ENCODE measurements at regions not wholly inside any gene's neighbourhood (a gene's known extent, or its start where the extent isn't known, plus 50 kb on each side); places are given as distances from the start of the nearest gene placed in this dataset.

DNA sequence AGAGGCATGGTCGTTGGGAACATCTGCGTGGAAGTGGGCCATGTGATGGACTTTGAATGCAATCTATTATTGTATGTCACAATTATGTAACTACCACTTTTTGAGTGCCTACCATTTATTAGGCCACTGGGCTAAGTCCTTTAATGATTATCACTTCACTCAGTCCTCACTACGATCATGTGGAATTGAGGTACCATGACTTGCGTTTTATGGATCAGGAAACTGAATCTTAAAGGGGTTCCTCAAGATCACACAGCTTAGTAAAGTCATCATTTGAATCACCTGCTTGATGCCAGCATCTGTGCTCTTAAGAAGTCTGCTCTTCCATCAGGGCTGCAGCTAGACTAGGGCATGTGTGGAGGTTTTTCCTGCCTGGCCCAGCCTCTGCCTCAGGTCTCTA is 136.7 kb downstream of the DAD1 start:
- Mint-ChIP-seq H3K27me3 (no peaks in the 10 kb centered on the region), H3K36me3 (ENCODE audit: low read depth) (no peaks in the 10 kb centered on the region), H3K4me1 (no peaks in the 10 kb centered on the region), H3K9me3 (no peaks in the 10 kb centered on the region), H3K27ac (no peak overlapping the region), H3K4me3 (peak overlapping the region; percentile 43)
- no peak for DNase-seq
- ChIA-PET CTCF (no interaction called here), POLR2A (no interaction called here)

DNA sequence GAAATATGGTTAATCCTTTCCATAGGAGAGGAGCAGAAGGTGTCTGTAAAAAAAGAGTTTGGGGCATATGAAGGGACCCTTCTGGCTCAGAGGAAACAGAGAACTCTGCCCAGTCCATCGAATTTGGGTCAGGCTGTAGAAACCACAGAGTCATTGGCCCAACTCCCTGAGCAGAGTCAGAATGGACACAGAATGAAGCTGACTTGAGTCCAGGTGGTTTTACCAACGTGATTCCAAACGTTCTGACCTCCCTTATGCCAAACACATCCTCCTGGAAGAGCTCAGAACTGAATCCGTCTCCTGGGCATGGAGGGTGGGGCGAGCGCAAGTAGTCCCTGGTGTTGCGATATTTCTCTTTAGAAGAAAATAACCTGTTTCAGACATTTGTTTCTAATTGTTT is 138.8 kb downstream of the DAD1 start:
- DNase-seq: no peak
- no peaks in the 10 kb centered on the region for H3K36me3 Mint-ChIP-seq (ENCODE audit: low read depth)
- no peaks in the 10 kb centered on the region for H3K4me1 Mint-ChIP-seq
- H3K27ac Mint-ChIP-seq: no peak overlapping the region
- POLR2A ChIA-PET: interaction anchor here (1.1 kb wide), 1 partner anchor 354 kb away, joined by 5 read pairs; no protein-coding TSS in a partner anchor
- CTCF ChIA-PET: no interaction called here
- H3K9me3 Mint-ChIP-seq: no peaks in the 10 kb centered on the region
- H3K27me3 Mint-ChIP-seq: no peaks in the 10 kb centered on the region
- H3K4me3 Mint-ChIP-seq: no peak overlapping the region

DNA sequence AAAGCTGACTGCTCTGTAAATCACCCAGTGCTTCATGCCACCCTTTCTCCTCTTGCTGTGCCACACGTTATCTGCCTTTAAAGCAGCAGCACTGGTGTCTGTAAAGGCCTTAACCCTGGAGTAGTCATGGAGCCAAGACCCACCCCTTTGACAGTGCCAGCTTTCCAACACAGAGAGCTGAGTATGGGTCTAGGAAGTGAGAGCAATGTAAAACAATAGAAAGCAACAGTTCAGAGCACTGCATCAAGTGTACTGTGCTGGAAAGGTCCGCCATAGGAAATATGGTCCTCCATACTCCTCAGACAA is 139.5 kb downstream of the DAD1 start:
- POLR2A ChIA-PET: interaction anchor here (1.1 kb wide), 1 partner anchor 353 kb away, joined by 5 read pairs; no protein-coding TSS in a partner anchor
- H3K27ac Mint-ChIP-seq: no peak overlapping the region
- CTCF ChIA-PET: no interaction called here

DNA sequence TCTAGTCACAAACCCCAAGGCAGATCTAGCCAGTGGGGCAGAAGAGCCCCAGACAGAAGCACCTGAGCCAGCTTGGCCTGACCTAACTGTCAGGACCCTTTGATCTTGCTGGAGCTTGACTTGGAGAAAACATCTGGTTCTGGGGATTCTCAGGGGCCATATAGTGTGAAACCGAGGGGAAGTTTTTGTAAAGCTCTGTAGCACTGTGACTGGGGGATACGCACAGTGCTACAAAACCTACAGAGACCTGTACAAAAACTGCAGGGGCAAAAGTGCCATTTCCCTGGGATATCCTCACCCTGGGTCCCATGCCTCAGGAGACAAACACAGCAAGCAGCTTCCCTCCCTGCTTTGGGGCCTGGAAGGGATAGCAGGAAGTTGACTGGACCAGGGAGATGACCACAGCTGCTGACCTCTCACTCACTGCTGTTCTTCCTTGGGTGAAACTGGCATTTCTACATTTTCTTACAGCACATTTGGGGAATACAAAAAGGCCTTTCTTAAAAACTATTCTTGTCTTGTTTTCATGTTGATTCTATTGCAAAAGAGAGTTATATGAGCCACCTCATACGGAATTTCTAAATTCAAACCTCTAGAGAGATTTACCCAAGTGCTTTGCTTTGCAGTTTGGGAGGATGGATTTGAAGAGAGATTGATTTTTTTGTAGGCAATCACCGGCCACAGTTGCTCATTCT is 140.0 kb downstream of the DAD1 start:
- H3K4me1 Mint-ChIP-seq: no peaks in the 10 kb centered on the region
- H3K4me3 Mint-ChIP-seq: no peak overlapping the region
- no peak overlapping the region for H3K27ac Mint-ChIP-seq
- no peaks in the 10 kb centered on the region for H3K36me3 Mint-ChIP-seq (ENCODE audit: low read depth)
- no peaks in the 10 kb centered on the region for H3K27me3 Mint-ChIP-seq
- H3K9me3 Mint-ChIP-seq: no peaks in the 10 kb centered on the region
- CTCF ChIA-PET: no interaction called here
- DNase-seq: no peak
- POLR2A ChIA-PET: interaction anchor here (1.1 kb wide), 1 partner anchor 353 kb away, joined by 5 read pairs; no protein-coding TSS in a partner anchor

More for the DNA sequence above, 139.5 kb downstream of the DAD1 start:
- Mint-ChIP-seq H3K36me3 (ENCODE audit: low read depth) (no peaks in the 10 kb centered on the region), H3K27me3 (no peaks in the 10 kb centered on the region), H3K4me3 (no peak overlapping the region), H3K9me3 (no peaks in the 10 kb centered on the region), H3K4me1 (no peaks in the 10 kb centered on the region)
- no peak for DNase-seq

DNA sequence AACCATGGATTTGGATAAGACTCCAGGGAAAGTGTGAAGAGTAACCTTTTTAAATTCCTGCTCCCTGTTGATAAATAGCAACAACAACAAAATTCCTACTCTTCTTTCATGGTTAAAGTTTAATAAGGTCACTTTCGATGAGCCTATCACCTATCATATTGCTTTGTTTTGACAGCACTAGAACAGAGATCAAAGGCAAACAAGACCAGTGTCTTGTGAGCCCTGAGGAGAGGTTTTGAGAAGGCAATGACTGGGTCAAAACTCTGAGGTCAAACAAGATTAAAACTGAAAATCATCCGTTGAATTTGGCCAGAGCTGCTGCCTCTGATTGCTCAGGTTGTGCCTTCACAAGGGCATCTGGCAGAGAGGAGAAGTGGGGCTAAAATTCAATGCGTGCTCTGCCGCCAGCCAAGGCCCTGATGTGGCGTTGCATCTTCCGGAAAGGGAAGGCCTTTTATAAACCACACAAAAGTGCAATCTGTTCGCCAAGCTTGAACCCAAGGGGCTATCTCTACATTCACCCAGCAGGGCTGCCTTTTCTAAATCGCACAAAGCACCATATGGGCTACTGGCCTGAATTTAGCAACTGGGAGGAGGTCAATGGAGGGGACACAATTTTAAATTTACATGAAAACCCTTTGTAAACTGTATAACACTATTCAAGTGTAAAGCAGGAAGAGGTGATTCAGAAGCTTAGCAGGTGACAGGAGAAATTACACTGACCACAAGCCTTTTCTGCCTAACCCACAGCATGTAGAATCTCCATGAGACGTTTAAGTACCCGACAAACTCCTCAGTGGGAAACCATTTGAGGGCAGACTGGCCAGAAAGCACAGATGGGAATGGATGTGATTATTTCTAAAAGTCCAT is 140.8 kb downstream of the DAD1 start:
- CTCF ChIA-PET: no interaction called here

DNA sequence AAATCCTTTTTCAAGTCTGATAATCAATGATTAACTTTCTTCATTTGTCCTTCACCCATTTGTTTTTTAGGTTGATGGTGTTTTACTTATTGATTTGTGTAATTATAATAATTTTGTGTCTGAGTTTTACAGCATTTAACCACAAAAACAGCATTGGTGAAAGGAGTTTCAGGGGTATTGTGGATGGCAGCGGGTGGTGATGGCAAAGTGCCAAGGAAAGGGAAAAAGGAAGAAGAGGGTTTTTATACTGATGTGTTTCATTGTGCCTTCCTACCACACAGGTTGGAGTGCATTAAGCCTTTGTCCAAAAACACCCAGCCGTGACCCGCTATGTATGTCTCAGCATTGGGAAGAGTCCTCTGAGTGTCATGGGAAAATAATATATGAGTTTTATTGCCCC is 150.3 kb downstream of the DAD1 start:
- Mint-ChIP-seq H3K4me3 (no peak overlapping the region), H3K36me3 (ENCODE audit: low read depth) (no peaks in the 10 kb centered on the region), H3K27me3 (no peaks in the 10 kb centered on the region), H3K9me3 (no peaks in the 10 kb centered on the region), H3K27ac (no peak overlapping the region), H3K4me1 (no peaks in the 10 kb centered on the region)
- ChIA-PET CTCF (no interaction called here), POLR2A (no interaction called here)
- no peak for DNase-seq

More for the DNA sequence above, 140.8 kb downstream of the DAD1 start:
- POLR2A ChIA-PET: no interaction called here
- DNase-seq: no peak
- Mint-ChIP-seq H3K27me3 (no peaks in the 10 kb centered on the region), H3K4me1 (no peaks in the 10 kb centered on the region), H3K36me3 (ENCODE audit: low read depth) (no peaks in the 10 kb centered on the region), H3K4me3 (no peak overlapping the region), H3K9me3 (no peaks in the 10 kb centered on the region), H3K27ac (no peak overlapping the region)

DNA sequence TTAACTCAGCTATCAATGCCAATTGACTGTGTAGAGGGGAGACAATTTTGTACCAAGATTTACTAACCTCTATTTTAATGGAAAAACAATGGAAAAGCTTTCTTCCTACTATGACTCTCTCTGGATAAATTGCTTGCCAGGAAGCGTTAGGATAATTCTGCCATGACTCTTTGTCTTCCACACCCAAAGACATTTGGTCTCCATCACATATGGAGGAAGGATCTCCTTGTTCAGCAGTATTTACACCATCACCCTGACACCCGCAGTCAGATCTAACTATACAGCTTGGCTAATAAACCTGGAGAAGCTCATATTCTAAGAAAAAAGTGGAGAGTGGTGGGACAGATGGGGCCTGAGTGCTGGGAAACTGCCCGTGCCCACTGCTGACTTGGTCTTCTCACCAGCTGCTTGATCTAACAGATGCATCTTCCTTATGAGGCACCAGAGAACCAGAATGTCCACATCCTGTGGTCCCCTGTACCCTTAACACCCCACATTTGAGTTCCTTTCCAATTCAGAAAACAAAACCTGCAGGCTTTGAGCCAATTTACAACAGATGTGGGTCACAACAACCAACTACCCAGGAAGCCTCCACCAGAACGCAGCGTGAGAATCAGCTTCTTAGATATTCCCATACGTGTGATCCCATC is 154.0 kb downstream of the DAD1 start:
- Mint-ChIP-seq H3K4me1 (no peaks in the 10 kb centered on the region), H3K27me3 (no peaks in the 10 kb centered on the region), H3K27ac (no peak overlapping the region), H3K36me3 (ENCODE audit: low read depth) (no peaks in the 10 kb centered on the region), H3K4me3 (no peak overlapping the region), H3K9me3 (no peaks in the 10 kb centered on the region)
- no peak for DNase-seq
- ChIA-PET CTCF (no interaction called here), POLR2A (no interaction called here)

DNA sequence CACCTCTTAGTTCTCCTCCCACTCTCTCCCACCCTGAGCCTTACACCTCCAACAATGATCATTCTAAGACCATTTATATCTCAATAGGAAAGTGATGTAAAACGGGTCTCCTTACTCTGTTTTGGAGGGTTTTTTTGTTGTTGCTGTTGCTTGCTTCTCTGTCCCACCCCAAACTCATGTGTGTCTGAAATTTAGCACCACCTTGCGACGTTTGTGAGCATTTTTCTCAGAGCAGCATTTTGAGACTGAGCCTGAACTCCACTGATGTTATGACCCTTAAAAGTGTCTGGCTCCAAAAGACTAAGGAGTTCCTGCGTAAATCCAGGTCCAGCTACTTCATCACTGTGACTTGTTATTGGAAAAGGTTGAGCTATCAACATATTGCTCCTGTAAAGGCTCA is 155.0 kb downstream of the DAD1 start:
- Mint-ChIP-seq H3K4me1 (no peaks in the 10 kb centered on the region), H3K36me3 (ENCODE audit: low read depth) (no peaks in the 10 kb centered on the region), H3K27ac (no peak overlapping the region), H3K27me3 (no peaks in the 10 kb centered on the region), H3K4me3 (no peak overlapping the region), H3K9me3 (no peaks in the 10 kb centered on the region)
- no peak for DNase-seq
- POLR2A ChIA-PET: no interaction called here
- CTCF ChIA-PET: no interaction called here

DNA sequence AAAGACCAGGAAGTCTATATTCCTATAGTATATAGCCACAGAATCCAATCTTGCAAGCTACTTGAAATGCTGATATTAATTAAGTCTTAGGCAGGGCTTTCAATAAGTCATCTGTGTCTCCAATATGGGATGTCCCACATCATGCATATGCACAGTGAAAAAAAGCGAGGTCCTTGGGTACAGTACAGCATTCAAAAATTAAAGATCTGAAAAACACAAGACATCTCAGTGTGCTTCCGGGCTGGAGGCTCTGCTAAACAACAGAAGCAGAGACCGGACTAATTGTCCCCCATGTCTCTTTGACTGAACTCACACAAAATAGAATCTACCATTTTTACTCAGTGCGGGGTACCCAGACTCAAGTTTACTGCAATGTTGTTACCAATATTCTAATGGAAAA is 156.0 kb downstream of the DAD1 start:
- Mint-ChIP-seq H3K9me3 (no peaks in the 10 kb centered on the region), H3K36me3 (ENCODE audit: low read depth) (no peaks in the 10 kb centered on the region), H3K4me3 (no peak overlapping the region), H3K27ac (no peak overlapping the region), H3K27me3 (no peaks in the 10 kb centered on the region), H3K4me1 (no peaks in the 10 kb centered on the region)
- ChIA-PET POLR2A (no interaction called here), CTCF (no interaction called here)
- DNase-seq: no peak

DNA sequence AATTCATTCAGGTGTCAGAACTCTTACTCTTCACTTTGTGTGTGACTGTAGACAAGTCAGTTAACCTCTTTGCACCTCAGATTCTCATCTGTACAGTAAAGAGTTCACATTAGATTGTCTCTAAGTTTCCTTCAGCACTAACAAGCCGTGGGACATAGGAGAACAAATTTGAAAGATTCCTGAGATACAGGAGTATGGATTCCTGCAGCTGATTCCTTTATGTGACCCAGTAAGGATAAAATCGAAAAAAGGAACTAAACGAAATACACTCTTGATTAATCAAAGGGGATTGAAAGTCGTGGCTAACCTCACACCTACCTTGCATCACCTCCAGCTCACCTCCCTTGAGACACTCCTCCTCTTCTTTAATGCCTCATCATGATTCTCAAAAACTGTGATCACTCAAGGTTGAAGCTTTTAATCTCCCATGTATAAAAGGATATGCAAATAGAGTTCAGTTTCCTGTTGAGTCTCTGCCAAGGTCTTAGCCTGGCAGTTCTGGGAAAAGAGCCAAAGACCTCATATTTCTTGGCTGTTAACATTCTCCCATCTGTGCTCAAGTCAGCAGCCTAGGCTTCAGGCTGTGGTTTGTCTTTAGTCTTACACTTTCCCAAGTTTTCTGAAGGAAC is 156.6 kb downstream of the DAD1 start:
- Mint-ChIP-seq H3K36me3 (ENCODE audit: low read depth) (no peaks in the 10 kb centered on the region), H3K27me3 (no peaks in the 10 kb centered on the region), H3K4me3 (no peak overlapping the region), H3K9me3 (no peaks in the 10 kb centered on the region), H3K27ac (no peak overlapping the region), H3K4me1 (no peaks in the 10 kb centered on the region)
- CTCF ChIA-PET: no interaction called here
- POLR2A ChIA-PET: no interaction called here
- DNase-seq: no peak

DNA sequence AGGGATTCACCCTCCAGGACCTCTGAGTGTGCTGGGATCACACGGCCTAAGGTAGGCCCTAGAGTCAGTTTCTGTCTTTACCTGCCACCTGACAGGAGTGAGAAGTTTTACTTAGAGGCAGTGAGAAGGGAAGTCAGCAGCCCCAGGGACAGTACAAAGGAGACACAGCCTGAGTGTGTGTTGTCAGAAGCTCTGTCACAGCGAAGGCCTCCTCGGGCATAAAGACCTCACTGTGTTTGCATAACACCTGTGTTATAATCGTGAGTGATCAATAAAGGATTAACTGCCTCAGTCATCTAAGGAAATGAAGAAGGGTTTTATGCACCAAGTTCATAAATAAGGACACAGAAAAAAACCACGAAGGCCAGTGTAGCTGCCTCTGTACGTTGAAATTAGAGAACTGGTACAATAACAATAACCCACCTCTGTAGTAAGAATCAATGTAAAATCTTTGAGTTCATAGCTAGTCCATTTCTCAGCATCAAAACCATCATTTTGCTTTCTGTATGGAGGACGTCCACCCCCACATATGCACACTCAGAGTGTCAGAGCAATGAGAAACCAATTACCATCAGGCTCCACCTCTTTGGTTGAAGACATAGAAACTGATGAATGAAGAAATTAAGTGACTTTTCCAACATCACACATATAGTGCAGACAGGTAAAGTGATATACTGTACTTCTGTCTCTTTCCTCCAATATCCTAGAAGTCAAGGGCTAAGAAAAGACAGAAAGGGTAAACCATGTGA is 159.3 kb downstream of the DAD1 start:
- POLR2A ChIA-PET: interaction anchor here (0.5 kb wide), 1 partner anchor 40 kb away, joined by 3 read pairs; no protein-coding TSS in a partner anchor
- no peak overlapping the region for H3K4me3 Mint-ChIP-seq
- no peak for DNase-seq
- CTCF ChIA-PET: no interaction called here
- no peak overlapping the region for H3K27ac Mint-ChIP-seq
- H3K27me3 Mint-ChIP-seq: no peaks in the 10 kb centered on the region
- H3K4me1 Mint-ChIP-seq: no peaks in the 10 kb centered on the region
- no peaks in the 10 kb centered on the region for H3K9me3 Mint-ChIP-seq
- no peaks in the 10 kb centered on the region for H3K36me3 Mint-ChIP-seq (ENCODE audit: low read depth)

DNA sequence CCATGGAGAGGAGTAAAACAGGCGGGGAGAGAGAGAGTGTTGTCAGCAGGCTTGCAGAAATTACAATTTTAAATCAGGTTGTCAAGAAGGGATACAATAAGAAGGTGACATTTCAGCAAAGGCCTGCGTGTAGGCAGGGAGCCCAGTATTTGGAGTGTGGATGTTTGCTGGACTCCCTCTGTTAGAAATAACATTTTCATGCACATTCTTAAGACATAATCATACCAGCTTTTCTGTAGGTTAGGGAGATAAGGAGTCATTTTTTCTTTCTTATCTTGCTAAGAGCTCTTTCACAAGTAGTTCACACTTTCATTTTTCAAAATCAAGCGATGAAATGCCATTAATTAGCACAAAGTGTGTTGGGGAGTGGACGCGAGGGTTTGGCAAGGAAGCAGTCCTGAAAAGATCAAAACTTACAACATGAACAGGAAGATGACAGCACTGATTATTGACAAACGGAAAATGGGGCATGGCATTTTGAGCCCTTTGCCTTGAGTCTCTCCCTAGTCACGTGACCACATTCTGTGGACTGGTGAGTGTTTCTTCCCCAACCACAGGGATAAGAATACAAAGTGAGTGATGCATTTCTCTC is 160.2 kb downstream of the DAD1 start:
- no peaks in the 10 kb centered on the region for H3K36me3 Mint-ChIP-seq (ENCODE audit: low read depth)
- H3K27ac Mint-ChIP-seq: no peak overlapping the region

More for the DNA sequence above, 160.2 kb downstream of the DAD1 start:
- CTCF ChIA-PET: no interaction called here
- Mint-ChIP-seq H3K4me1 (no peaks in the 10 kb centered on the region), H3K9me3 (no peaks in the 10 kb centered on the region), H3K4me3 (no peak overlapping the region), H3K27me3 (no peaks in the 10 kb centered on the region)
- no peak for DNase-seq
- POLR2A ChIA-PET: no interaction called here
